GM19397 (cell line): ENCODE measurements at regions not wholly inside any gene's neighbourhood (a gene's known extent, or its start where the extent isn't known, plus 50 kb on each side); places are given as distances from the start of the nearest gene placed in this dataset.
A peak's percentile ranks its signal among the peaks of the same experiment; 100 is the strongest.
"Not testable (repeated sequence)": the region's sequence is repeated elsewhere in the genome, so short reads cannot be mapped to it uniquely, and the experiment has no call there.

Source experiments
- ATAC-seq: cut with Tn5 transposase; IDR thresholded peaks from one replicate; pipeline ENCODE4 v1.9.1; 2021; ENCODE audit warnings: mild to moderate bottlenecking, moderate library complexity; ENCODE audit not compliant: unreplicated experiment

GRCh38 chr11:86148345-86148747, 79.5 kb upstream of the PICALM start:
- ATAC-seq: no peak

- no peak for ATAC-seq
Measured at GRCh38 chr11:86147004-86147403, 78.1 kb upstream of the PICALM start.

- ATAC-seq: no peak
Measured at GRCh38 chr11:86145439-86146156, 76.7 kb upstream of the PICALM start.

- ATAC-seq: no peak
Measured at GRCh38 chr11:86144846-86145245, 76.0 kb upstream of the PICALM start.

- not testable (repeated sequence) for ATAC-seq
Measured at GRCh38 chr11:86144087-86144486, 75.2 kb upstream of the PICALM start.

GRCh38 chr11:86143087-86144030, 74.5 kb upstream of the PICALM start:
- ATAC-seq: no peak

GRCh38 chr11:86142170-86142569, 73.3 kb upstream of the PICALM start:
- ATAC-seq: no peak

GRCh38 chr11:86141727-86142126, 72.8 kb upstream of the PICALM start:
- no peak for ATAC-seq

GRCh38 chr11:86140334-86140990, 71.6 kb upstream of the PICALM start:
- ATAC-seq: no peak

- peak; percentile 71 for ATAC-seq
Measured at GRCh38 chr11:86138958-86139357, 70.1 kb upstream of the PICALM start.

GRCh38 chr11:86136538-86136937, 67.7 kb upstream of the PICALM start:
- ATAC-seq: no peak

- no peak for ATAC-seq
Measured at GRCh38 chr11:86135319-86135714, 66.4 kb upstream of the PICALM start.

GRCh38 chr11:86134580-86135318, 65.9 kb upstream of the PICALM start:
- ATAC-seq: no peak

GRCh38 chr11:86132667-86133249, 63.9 kb upstream of the PICALM start:
- no peak for ATAC-seq

- ATAC-seq: no peak
Measured at GRCh38 chr11:86129740-86130540, 61.1 kb upstream of the PICALM start.

GRCh38 chr11:86128914-86129313, 60.0 kb upstream of the PICALM start:
- ATAC-seq: no peak

GRCh38 chr11:86126862-86127261, 58.0 kb upstream of the PICALM start:
- no peak for ATAC-seq

GRCh38 chr11:86124251-86125233, 55.7 kb upstream of the PICALM start:
- ATAC-seq: no peak
